Thyroid gland (tissue), 4 donors: ENCODE measurements at regions not wholly inside any gene's neighbourhood (a gene's known extent, or its start where the extent isn't known, plus 50 kb on each side); places are given as distances from the start of the nearest gene placed in this dataset.

Experiments used
- DNase-seq, 2 donors: peaks; one replicate each; pipeline ENCODE4 v3.0.0-alpha.2; 2019
- H3K27ac ChIP-seq, 3 donors: fragments of 200-600 bp; sonication (generic); 1 replicate in 2 of 3; 2 replicates in 1 of 3; pipeline ENCODE4 v1.5.1; 2016 to 2019; ENCODE audit warnings: mild to moderate bottlenecking in 1 of 3, moderate library complexity in 1 of 3
- H3K27me3 ChIP-seq: fragments of 200-600 bp; sonication (generic); one replicate; pipeline ENCODE4 v1.5.1; 2019
- H3K36me3 ChIP-seq, 2 donors: fragments of 200-600 bp; sonication (generic); one replicate each; pipeline ENCODE4 v1.5.1; 2016 to 2019
- H3K4me1 ChIP-seq, 2 donors: fragments of 200-600 bp; sonication (generic); one replicate each; pipeline ENCODE4 v1.5.1; 2017 to 2019
- H3K4me3 ChIP-seq, 3 donors: fragments of 200-600 bp; sonication (generic); replicated peaks in 1 of 3; 1 replicate in 2 of 3; 2 replicates in 1 of 3; pipeline ENCODE4 v1.5.1; 2016; ENCODE audit warnings: mild to moderate bottlenecking in 1 of 3
- H3K9me3 ChIP-seq: fragments of 200-600 bp; sonication (generic); one replicate; pipeline ENCODE4 v1.5.1; 2017
- CTCF ChIP-seq, 6 experiments: fragments of 200-600 bp in 3 of 6; fragments of 450-650 bp in 3 of 6; sonication (generic) in 3 of 6; IDR thresholded peaks; one replicate each; pipeline ENCODE4 v1.5.1; 2016 to 2019; ENCODE audit warnings: antibody characterized with exemption in 6 of 6, mild to moderate bottlenecking in 2 of 6, inconsistent platforms in 1 of 6, moderate library complexity in 1 of 6
- POLR2A ChIP-seq, 2 donors: fragments of 450-650 bp; IDR thresholded peaks; one replicate each; pipeline ENCODE4 v1.6.1; 2017; ENCODE audit warnings: antibody characterized with exemption in 2 of 2, mild to moderate bottlenecking in 2 of 2, moderate library complexity in 1 of 2
- WGBS, 2 donors: methylation state at CpG; one replicate each; pipeline ENCODE4 v1.1.5; 2017; 5-methylcytosine and 5-hydroxymethylcytosine counted together
- intact Hi-C: fragments of 100-400 bp; cut with DNase I; formaldehyde crosslinking; loops from one replicate; pipeline ENCODE4 v1.15.1; 2023

GRCh38 chr7:33671531-33672262 lies 233.6 kb upstream of the BMPER start:
- DNase-seq, result peak; percentile 43 to 45
- 14 to 22% methylated on average over 3 of the region's 3 CpGs for WGBS, 2 donors
- Histone ChIP-seq H3K27ac (peak overlapping the region in 2 of 3 donors; percentile 27 to 63), H3K27me3 (no peaks in the 10 kb centered on the region), H3K36me3 (no peaks in the 10 kb centered on the region), H3K4me1 (peaks cover 5 to 46% of the 10 kb centered on the region in 2 donors), H3K9me3 (no peaks in the 10 kb centered on the region), H3K4me3 (no peak overlapping the region)
- intact Hi-C loops, result no loop called here
- TF ChIP-seq POLR2A (IDR thresholded peaks at IDR 0.05) (no peak), CTCF (IDR thresholded peaks at IDR 0.05) (no peak)

GRCh38 chr7:33673029-33673700 lies 232.2 kb upstream of the BMPER start:
- H3K9me3 ChIP-seq, result no peaks in the 10 kb centered on the region
- WGBS, 2 donors, result 85 to 91% methylated on average over 4 of the region's 4 CpGs
- no peak overlapping the region for H3K4me3 ChIP-seq
- no peak overlapping the region for H3K27ac ChIP-seq
- no peaks in the 10 kb centered on the region for H3K27me3 ChIP-seq
- no peaks in the 10 kb centered on the region for H3K36me3 ChIP-seq
- TF ChIP-seq CTCF (IDR thresholded peaks at IDR 0.05), result no peak
- TF ChIP-seq POLR2A (IDR thresholded peaks at IDR 0.05), result no peak
- intact Hi-C loops, result no loop called here
- no peak for DNase-seq
- H3K4me1 ChIP-seq, result peaks cover 5 to 42% of the 10 kb centered on the region in 2 donors

DNA sequence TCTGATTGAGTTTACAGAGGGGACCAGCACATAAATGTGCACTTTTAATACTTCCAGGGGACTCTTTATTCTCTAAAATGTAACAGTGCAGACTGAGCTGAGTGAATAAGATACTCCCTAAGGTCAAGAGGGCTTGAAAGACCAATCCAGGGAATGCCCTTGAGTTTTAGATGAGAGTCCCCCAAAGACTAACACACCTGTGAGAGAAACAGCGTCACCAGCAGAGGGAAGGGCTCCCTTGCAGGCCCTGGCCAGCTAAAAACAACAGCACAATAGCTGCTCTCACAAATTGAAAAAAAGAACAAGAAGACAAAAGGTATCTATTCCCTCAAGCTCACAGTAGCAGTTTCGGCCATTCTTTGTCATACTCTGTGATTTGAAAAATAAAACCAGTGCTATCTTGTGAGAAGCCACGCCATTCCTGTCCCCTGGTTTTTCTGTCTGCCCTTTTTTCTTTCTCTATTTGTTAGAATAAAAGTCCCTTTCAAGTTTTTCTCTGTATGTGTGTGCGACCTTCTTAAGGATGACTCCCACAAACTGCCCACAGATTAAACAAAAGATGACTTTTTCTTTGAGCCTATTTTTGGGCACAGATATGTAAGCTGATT lies 230.4 kb upstream of the BMPER start:
- no peak overlapping the region for H3K4me3 ChIP-seq
- no peaks in the 10 kb centered on the region for H3K9me3 ChIP-seq
- H3K4me1 ChIP-seq, result peaks cover 5 to 31% of the 10 kb centered on the region in 2 donors
- no peaks in the 10 kb centered on the region for H3K36me3 ChIP-seq
- WGBS, 2 donors, result 83 to 88% methylated on average over 4 of the region's 4 CpGs
- H3K27ac ChIP-seq, result no peak overlapping the region
- TF ChIP-seq POLR2A (IDR thresholded peaks at IDR 0.05), result no peak
- TF ChIP-seq CTCF (IDR thresholded peaks at IDR 0.05), result peak in 1 of 6 experiments; percentile 12
- no peaks in the 10 kb centered on the region for H3K27me3 ChIP-seq
- peak; percentile 7 to 12 for DNase-seq
- intact Hi-C loops, result no loop called here

DNA sequence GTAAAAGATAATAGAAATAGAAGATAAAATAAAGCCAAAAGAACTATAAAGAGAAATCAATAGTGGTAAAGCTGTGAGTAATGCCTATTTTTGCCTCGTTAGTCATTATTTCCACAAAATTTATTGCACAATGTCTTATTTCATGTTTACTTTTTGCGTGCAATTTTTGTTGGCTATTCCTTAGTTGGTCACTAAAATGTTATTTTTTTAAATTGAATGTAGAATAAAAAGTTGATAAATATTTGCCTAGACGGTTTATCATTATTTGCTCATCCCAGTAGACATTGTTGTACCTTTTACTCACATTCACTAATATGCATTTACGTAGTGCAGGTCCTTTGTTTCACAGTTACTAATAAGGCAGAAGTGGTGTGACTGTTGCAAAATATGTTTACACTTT lies 227.8 kb upstream of the BMPER start:
- H3K4me1 ChIP-seq, result peaks cover 0 to 8% of the 10 kb centered on the region in 2 donors
- 95 to 97% methylated on average over 4 of the region's 4 CpGs for WGBS, 2 donors
- H3K27me3 ChIP-seq, result no peaks in the 10 kb centered on the region
- H3K36me3 ChIP-seq, result no peaks in the 10 kb centered on the region
- H3K9me3 ChIP-seq, result no peaks in the 10 kb centered on the region
- H3K27ac ChIP-seq, result no peak overlapping the region
- TF ChIP-seq CTCF (IDR thresholded peaks at IDR 0.05) (no peak), POLR2A (IDR thresholded peaks at IDR 0.05) (no peak)
- no peak overlapping the region for H3K4me3 ChIP-seq
- no peak for DNase-seq
- intact Hi-C loops, result no loop called here
